GM23338 (cell line): ENCODE measurements at regions not wholly inside any gene's neighbourhood (a gene's known extent, or its start where the extent isn't known, plus 50 kb on each side); places are given as distances from the start of the nearest gene placed in this dataset.

Experiments
- ATAC-seq: fragments of 200-7000 bp; cut with Tn5 transposase; 3 replicates; pipeline ENCODE4 v1.9.1; 2020
- DNase-seq: peaks from one replicate; pipeline ENCODE4 v3.0.0-alpha.2; 2015; ENCODE audit warnings: low spot score
- H2AFZ ChIP-seq: fragments of 200-600 bp; sonication (generic); 2 replicates; pipeline ENCODE4 v1.8.0; 2016; ENCODE audit warnings: antibody characterized with exemption, mild to moderate bottlenecking, moderate library complexity
- H3F3A ChIP-seq: fragments of 200-600 bp; sonication (generic); replicated peaks from 2 replicates; pipeline ENCODE4 v1.8.0; 2017; ENCODE audit warnings: antibody characterized with exemption, mixed run types, low read depth
- H3K27ac ChIP-seq: fragments of 200-600 bp; sonication (generic); 2 replicates; pipeline ENCODE4 v1.6.1; 2016; ENCODE audit warnings: low read depth
- H3K27me3 ChIP-seq: fragments of 200-600 bp; sonication (generic); 2 replicates; pipeline ENCODE4 v1.8.0; 2016; ENCODE audit warnings: mild to moderate bottlenecking, mixed run types, moderate library complexity; ENCODE audit not compliant: insufficient read depth
- H3K36me3 ChIP-seq: fragments of 200-600 bp; sonication (generic); 2 replicates; pipeline ENCODE4 v1.8.0; 2016; ENCODE audit warnings: mild to moderate bottlenecking; ENCODE audit not compliant: insufficient read depth
- H3K4me1 ChIP-seq: fragments of 200-600 bp; sonication (generic); 2 replicates; pipeline ENCODE4 v1.8.0; 2016; ENCODE audit warnings: mild to moderate bottlenecking, moderate library complexity; ENCODE audit not compliant: insufficient read depth
- H3K4me2 ChIP-seq: fragments of 200-600 bp; sonication (generic); 2 replicates; pipeline ENCODE4 v1.7.1; 2017; ENCODE audit warnings: mixed run types
- H3K4me3 ChIP-seq: fragments of 200-600 bp; sonication (generic); 2 replicates; pipeline ENCODE4 v1.6.1; 2016; ENCODE audit warnings: mixed run types
- H3K79me2 ChIP-seq: fragments of 200-600 bp; sonication (generic); replicated peaks from 2 replicates; pipeline ENCODE4 v1.8.0; 2017; ENCODE audit warnings: mild to moderate bottlenecking; ENCODE audit not compliant: insufficient read depth
- H3K9me2 ChIP-seq: fragments of 200-600 bp; sonication (generic); 2 replicates; pipeline ENCODE4 v1.8.0; 2017; ENCODE audit not compliant: insufficient read depth
- H4K20me1 ChIP-seq: fragments of 200-600 bp; sonication (generic); replicated peaks from 2 replicates; pipeline ENCODE4 v1.8.0; 2017; ENCODE audit warnings: mild to moderate bottlenecking; ENCODE audit not compliant: insufficient read depth
- H3K27ac Mint-ChIP-seq: 2 replicates; pipeline ENCODE4 v1.8.0; 2020; ENCODE audit warnings: inconsistent platforms, mild to moderate bottlenecking, moderate library complexity, mixed read lengths
- H3K27me3 Mint-ChIP-seq: 3 replicates; pipeline ENCODE4 v1.8.0; 2022; ENCODE audit warnings: low read depth, mild to moderate bottlenecking, moderate library complexity, mixed read lengths, inconsistent platforms; ENCODE audit not compliant: insufficient read depth, poor library complexity
- H3K36me3 Mint-ChIP-seq: 3 replicates; pipeline ENCODE4 v1.8.0; 2021; ENCODE audit warnings: low read depth, mild to moderate bottlenecking, inconsistent platforms, moderate library complexity, mixed read lengths
- H3K4me1 Mint-ChIP-seq: 3 replicates; pipeline ENCODE4 v1.8.0; 2020; ENCODE audit warnings: mild to moderate bottlenecking, inconsistent platforms, mixed read lengths
- H3K4me3 Mint-ChIP-seq: 3 replicates; pipeline ENCODE4 v1.8.0; 2021; ENCODE audit warnings: moderate library complexity, mild to moderate bottlenecking, inconsistent platforms, mixed read lengths
- H3K9me3 Mint-ChIP-seq: 3 replicates; pipeline ENCODE4 v1.8.0; 2020; ENCODE audit warnings: moderate library complexity, mild to moderate bottlenecking, inconsistent platforms, mixed read lengths
- CREB1 ChIP-seq: fragments of 250-450 bp; sonication (Bioruptor Pico); IDR thresholded peaks from 2 replicates; pipeline ENCODE4 v1.5.0; 2020; ENCODE audit warnings: low read depth, mild to moderate bottlenecking, moderate library complexity
- EZH2 ChIP-seq: fragments of 200-600 bp; sonication (generic); IDR thresholded peaks from one replicate; pipeline ENCODE4 v1.8.0; 2017; ENCODE audit warnings: antibody characterized with exemption, mild to moderate bottlenecking, low read depth; ENCODE audit not compliant: unreplicated experiment
- JUNB ChIP-seq: IDR thresholded peaks from one replicate; pipeline ENCODE4 v1.6.1; 2016; ENCODE audit warnings: antibody characterized with exemption; ENCODE audit not compliant: unreplicated experiment
- NANOG ChIP-seq: IDR thresholded peaks from 2 replicates; pipeline ENCODE4 v1.6.1; 2016; ENCODE audit warnings: antibody characterized with exemption, borderline replicate concordance
- STAT1 ChIP-seq: IDR thresholded peaks from one replicate; pipeline ENCODE4 v1.6.1; 2016; ENCODE audit warnings: antibody characterized with exemption; ENCODE audit not compliant: unreplicated experiment
- ZNF114 ChIP-seq: fragments of 250-450 bp; sonication (Bioruptor Pico); IDR thresholded peaks from 2 replicates; pipeline ENCODE4 v1.5.0; 2020; ENCODE audit warnings: mild to moderate bottlenecking, moderate library complexity
- TF ChIP-seq, protein P1 (sequence below): IDR thresholded peaks from one replicate; pipeline ENCODE4 v1.6.1; 2018; ENCODE audit warnings: antibody characterized with exemption; ENCODE audit not compliant: unreplicated experiment
- TF ChIP-seq, protein P2 (sequence below): fragments of 250-450 bp; sonication (Bioruptor Pico); IDR thresholded peaks from 2 replicates; pipeline ENCODE4 v1.5.0; 2020; ENCODE audit warnings: mild to moderate bottlenecking, moderate library complexity

DNA sequence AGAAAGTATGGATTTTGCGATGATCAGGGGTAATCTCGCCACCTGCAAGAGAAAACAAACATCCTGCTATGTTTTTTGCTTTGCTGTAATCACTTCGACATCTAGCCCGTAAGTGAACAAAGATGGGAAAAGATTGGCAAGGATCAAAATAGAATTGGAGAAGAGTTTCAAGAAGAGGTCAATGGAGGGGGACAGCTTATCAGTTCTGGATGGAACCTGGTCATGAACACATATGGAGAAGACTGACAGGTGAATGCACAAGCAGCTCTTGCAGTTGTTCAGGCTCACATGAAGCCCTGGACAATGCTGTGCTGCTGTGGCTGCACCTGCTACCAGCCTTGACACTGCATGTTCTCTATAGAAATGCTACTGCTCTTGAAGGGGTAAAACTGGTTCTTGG lies 222.1 kb downstream of the BCAS1 start (continued):
- TF ChIP-seq, protein P1, sequence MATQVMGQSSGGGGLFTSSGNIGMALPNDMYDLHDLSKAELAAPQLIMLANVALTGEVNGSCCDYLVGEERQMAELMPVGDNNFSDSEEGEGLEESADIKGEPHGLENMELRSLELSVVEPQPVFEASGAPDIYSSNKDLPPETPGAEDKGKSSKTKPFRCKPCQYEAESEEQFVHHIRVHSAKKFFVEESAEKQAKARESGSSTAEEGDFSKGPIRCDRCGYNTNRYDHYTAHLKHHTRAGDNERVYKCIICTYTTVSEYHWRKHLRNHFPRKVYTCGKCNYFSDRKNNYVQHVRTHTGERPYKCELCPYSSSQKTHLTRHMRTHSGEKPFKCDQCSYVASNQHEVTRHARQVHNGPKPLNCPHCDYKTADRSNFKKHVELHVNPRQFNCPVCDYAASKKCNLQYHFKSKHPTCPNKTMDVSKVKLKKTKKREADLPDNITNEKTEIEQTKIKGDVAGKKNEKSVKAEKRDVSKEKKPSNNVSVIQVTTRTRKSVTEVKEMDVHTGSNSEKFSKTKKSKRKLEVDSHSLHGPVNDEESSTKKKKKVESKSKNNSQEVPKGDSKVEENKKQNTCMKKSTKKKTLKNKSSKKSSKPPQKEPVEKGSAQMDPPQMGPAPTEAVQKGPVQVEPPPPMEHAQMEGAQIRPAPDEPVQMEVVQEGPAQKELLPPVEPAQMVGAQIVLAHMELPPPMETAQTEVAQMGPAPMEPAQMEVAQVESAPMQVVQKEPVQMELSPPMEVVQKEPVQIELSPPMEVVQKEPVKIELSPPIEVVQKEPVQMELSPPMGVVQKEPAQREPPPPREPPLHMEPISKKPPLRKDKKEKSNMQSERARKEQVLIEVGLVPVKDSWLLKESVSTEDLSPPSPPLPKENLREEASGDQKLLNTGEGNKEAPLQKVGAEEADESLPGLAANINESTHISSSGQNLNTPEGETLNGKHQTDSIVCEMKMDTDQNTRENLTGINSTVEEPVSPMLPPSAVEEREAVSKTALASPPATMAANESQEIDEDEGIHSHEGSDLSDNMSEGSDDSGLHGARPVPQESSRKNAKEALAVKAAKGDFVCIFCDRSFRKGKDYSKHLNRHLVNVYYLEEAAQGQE, result no peak
- no peak for TF ChIP-seq EZH2
- TF ChIP-seq, protein P2, sequence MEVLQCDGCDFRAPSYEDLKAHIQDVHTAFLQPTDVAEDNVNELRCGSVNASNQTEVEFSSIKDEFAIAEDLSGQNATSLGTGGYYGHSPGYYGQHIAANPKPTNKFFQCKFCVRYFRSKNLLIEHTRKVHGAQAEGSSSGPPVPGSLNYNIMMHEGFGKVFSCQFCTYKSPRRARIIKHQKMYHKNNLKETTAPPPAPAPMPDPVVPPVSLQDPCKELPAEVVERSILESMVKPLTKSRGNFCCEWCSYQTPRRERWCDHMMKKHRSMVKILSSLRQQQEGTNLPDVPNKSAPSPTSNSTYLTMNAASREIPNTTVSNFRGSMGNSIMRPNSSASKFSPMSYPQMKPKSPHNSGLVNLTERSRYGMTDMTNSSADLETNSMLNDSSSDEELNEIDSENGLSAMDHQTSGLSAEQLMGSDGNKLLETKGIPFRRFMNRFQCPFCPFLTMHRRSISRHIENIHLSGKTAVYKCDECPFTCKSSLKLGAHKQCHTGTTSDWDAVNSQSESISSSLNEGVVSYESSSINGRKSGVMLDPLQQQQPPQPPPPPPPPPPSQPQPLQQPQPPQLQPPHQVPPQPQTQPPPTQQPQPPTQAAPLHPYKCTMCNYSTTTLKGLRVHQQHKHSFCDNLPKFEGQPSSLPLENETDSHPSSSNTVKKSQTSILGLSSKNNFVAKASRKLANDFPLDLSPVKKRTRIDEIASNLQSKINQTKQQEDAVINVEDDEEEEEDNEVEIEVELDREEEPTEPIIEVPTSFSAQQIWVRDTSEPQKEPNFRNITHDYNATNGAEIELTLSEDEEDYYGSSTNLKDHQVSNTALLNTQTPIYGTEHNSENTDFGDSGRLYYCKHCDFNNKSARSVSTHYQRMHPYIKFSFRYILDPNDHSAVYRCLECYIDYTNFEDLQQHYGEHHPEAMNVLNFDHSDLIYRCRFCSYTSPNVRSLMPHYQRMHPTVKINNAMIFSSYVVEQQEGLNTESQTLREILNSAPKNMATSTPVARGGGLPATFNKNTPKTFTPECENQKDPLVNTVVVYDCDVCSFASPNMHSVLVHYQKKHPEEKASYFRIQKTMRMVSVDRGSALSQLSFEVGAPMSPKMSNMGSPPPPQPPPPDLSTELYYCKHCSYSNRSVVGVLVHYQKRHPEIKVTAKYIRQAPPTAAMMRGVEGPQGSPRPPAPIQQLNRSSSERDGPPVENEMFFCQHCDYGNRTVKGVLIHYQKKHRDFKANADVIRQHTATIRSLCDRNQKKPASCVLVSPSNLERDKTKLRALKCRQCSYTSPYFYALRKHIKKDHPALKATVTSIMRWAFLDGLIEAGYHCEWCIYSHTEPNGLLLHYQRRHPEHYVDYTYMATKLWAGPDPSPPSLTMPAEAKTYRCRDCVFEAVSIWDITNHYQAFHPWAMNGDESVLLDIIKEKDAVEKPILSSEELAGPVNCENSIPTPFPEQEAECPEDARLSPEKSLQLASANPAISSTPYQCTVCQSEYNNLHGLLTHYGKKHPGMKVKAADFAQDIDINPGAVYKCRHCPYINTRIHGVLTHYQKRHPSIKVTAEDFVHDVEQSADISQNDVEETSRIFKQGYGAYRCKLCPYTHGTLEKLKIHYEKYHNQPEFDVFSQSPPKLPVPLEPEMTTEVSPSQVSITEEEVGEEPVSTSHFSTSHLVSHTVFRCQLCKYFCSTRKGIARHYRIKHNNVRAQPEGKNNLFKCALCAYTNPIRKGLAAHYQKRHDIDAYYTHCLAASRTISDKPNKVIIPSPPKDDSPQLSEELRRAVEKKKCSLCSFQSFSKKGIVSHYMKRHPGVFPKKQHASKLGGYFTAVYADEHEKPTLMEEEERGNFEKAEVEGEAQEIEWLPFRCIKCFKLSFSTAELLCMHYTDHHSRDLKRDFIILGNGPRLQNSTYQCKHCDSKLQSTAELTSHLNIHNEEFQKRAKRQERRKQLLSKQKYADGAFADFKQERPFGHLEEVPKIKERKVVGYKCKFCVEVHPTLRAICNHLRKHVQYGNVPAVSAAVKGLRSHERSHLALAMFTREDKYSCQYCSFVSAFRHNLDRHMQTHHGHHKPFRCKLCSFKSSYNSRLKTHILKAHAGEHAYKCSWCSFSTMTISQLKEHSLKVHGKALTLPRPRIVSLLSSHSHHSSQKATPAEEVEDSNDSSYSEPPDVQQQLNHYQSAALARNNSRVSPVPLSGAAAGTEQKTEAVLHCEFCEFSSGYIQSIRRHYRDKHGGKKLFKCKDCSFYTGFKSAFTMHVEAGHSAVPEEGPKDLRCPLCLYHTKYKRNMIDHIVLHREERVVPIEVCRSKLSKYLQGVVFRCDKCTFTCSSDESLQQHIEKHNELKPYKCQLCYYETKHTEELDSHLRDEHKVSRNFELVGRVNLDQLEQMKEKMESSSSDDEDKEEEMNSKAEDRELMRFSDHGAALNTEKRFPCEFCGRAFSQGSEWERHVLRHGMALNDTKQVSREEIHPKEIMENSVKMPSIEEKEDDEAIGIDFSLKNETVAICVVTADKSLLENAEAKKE (CRISPR knock-in tag), result no peak
- no peak for TF ChIP-seq JUNB
- no peak for TF ChIP-seq CREB1

DNA sequence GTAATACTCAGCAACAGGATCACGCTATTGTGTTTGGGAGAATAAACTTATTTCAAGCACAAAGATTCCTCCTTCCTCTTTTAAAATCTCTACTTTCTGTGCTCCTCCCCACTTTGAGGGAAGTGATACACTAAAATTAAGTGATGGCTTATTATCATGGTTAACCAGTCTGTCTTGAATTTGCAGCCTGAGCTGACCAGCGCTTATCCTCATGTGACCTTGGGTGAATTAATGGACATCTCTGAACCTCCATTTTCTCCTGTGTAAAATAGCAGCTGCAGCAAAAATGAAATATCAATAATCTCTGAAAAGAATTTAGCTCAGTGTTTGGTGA lies 222.6 kb downstream of the BCAS1 start:
- H3K27ac Mint-ChIP-seq, result no peak overlapping the region
- no peak for TF ChIP-seq NANOG
- no peak for TF ChIP-seq EZH2
- TF ChIP-seq STAT1, result no peak
- TF ChIP-seq JUNB, result no peak
- no peak for TF ChIP-seq ZNF114 (CRISPR knock-in tag)
- TF ChIP-seq, protein P1, result no peak
- no peak for TF ChIP-seq CREB1

More for the DNA sequence above, 222.6 kb downstream of the BCAS1 start:
- Histone ChIP-seq H3K4me1 (0 out of 2 replicates have a peak, but pooled peaks cover 13% of the 10 kb centered on the region), H3K36me3 (no peaks in the 10 kb centered on the region), H3K79me2 (no peaks in the 10 kb centered on the region), H3K9me2 (no peaks in the 10 kb centered on the region), H4K20me1 (no peaks in the 10 kb centered on the region), H3K4me2 (no peak overlapping the region), H3K27me3 (no peaks in the 10 kb centered on the region), H2AFZ (no peak overlapping the region), H3K4me3 (no peak overlapping the region), H3K27ac (no peak overlapping the region; the same call in 1 of the 2 replicates), H3F3A (no peaks in the 10 kb centered on the region)
- Mint-ChIP-seq H3K4me3 (no peak overlapping the region), H3K36me3 (0 out of 3 replicates have a peak, but pooled peaks cover under 1% of the 10 kb centered on the region), H3K27me3 (no peaks in the 10 kb centered on the region), H3K4me1 (peaks cover 8% of the 10 kb centered on the region; the same call in 2 of the 3 replicates), H3K9me3 (peaks cover 3% of the 10 kb centered on the region; the same call in 2 of the 3 replicates)
- DNase-seq, result no peak
- ATAC-seq, result no peak
